K562 (cell line): ENCODE measurements at regions not wholly inside any gene's neighbourhood (a gene's known extent, or its start where the extent isn't known, plus 50 kb on each side); places are given as distances from the start of the nearest gene placed in this dataset.

Experiments used
- ATAC-seq: fragments of 200-7000 bp; cut with Tn5 transposase; 3 replicates; pipeline ENCODE4 v1.9.1; 2020; ENCODE audit warnings: moderate library complexity
- BruUV-seq: library from RNA; stranded (reverse); fragments of 400-500 nt; replicated peaks from 2 replicates; lab custom pipeline; 2021; lab: Mats Ljungman, UMichigan
- CTCF ChIA-PET: fragments of 300-600 bp; formaldehyde crosslinking; extraction: SDS; loops from one replicate; lab custom pipeline; 2021; ENCODE audit warnings: low intra/inter-chr PET ratio; lab: Yijun Ruan, JAX
- POLR2A ChIA-PET: fragments of 300-600, 350-650 bp; sonication (Branson Sonifier 250); formaldehyde crosslinking; extraction: SDS; loops from one replicate; lab custom pipeline; 2021; ENCODE audit warnings: antibody characterized with exemption, inconsistent platforms; lab: Yijun Ruan, JAX
- DNase-seq, 4 experiments: peaks; one replicate each; pipeline versions ENCODE4 v3.0.0 to v3.0.0-alpha.2; 2011 to 2018; ENCODE audit warnings: low spot score in 3 of 4, mixed read lengths in 3 of 4; ENCODE audit errors: extremely low read depth in 1 of 4
- FAIRE-seq: peaks from 2 replicates; lab custom pipeline; 2011; peaks lifted over from hg19 to GRCh38; lab: Jason Lieb, UNC
- H2AFZ ChIP-seq: 2 replicates; pipeline ENCODE4 v1.6.0; 2011; ENCODE audit warnings: low read depth, low read length, control low read depth, inconsistent platforms
- H3K27ac ChIP-seq: fragments of 200-600 bp; 3 replicates; pipeline ENCODE4 v1.8.0; 2011; ENCODE audit warnings: low read depth, mild to moderate bottlenecking, control low read depth, inconsistent platforms, low read length, moderate library complexity, mixed read lengths; ENCODE audit errors: extremely low read depth
- H3K27me3 ChIP-seq, 2 experiments: fragments of 300-600 bp in 1 of 2; 2 replicates in 1 of 2; 3 replicates in 1 of 2; pipeline versions ENCODE4 v1.6.0 to v1.8.0; 2011; ENCODE audit warnings: inconsistent platforms in 2 of 2, low read length in 2 of 2, mild to moderate bottlenecking in 1 of 2, mixed read lengths in 1 of 2, moderate library complexity in 1 of 2; ENCODE audit not compliant: control insufficient read depth in 2 of 2, insufficient read depth in 2 of 2
- H3K36me3 ChIP-seq: fragments of 300-600 bp; 3 replicates; pipeline ENCODE4 v1.8.0; 2011; ENCODE audit warnings: mild to moderate bottlenecking, low read length, inconsistent platforms; ENCODE audit not compliant: control insufficient read depth, insufficient read depth
- H3K4me1 ChIP-seq, 2 experiments: fragments of 200-600 bp in 1 of 2; replicated peaks in 1 of 2; 2 replicates in 1 of 2; 3 replicates in 1 of 2; pipeline versions ENCODE4 v1.5.1 to v1.8.0; 2011; ENCODE audit warnings: inconsistent platforms in 2 of 2, low read length in 2 of 2, mild to moderate bottlenecking in 1 of 2, mixed read lengths in 1 of 2, moderate library complexity in 1 of 2; ENCODE audit not compliant: control insufficient read depth in 2 of 2, insufficient read depth in 2 of 2
- H3K4me2 ChIP-seq: 2 replicates; pipeline ENCODE4 v1.6.1; 2011; ENCODE audit warnings: low read length, control low read depth, inconsistent platforms, mixed read lengths; ENCODE audit not compliant: insufficient read depth
- H3K4me3 ChIP-seq: fragments of 200-600 bp; sonication (generic), shearing (Covaris generic); 2 replicates; pipeline ENCODE4 v1.5.1; 2016; ENCODE audit warnings: control low read depth, inconsistent platforms
- H3K79me2 ChIP-seq: fragments of 200-600 bp; 3 replicates; pipeline ENCODE4 v1.8.0; 2011; ENCODE audit warnings: low read length, inconsistent platforms; ENCODE audit not compliant: control insufficient read depth, insufficient read depth
- H3K9ac ChIP-seq, 2 experiments: 2 replicates each; pipeline versions ENCODE4 v1.6.0 to v1.6.1; 2011; ENCODE audit warnings: low read depth in 2 of 2, low read length in 2 of 2, control low read depth in 1 of 2, inconsistent platforms in 1 of 2, mild to moderate bottlenecking in 1 of 2, mixed read lengths in 1 of 2; ENCODE audit not compliant: insufficient read depth in 1 of 2
- H3K9me1 ChIP-seq: one replicate; pipeline ENCODE4 v1.6.0; 2011; ENCODE audit warnings: inconsistent platforms, mild to moderate bottlenecking, low read length, moderate library complexity; ENCODE audit not compliant: control insufficient read depth, insufficient read depth
- H3K9me3 ChIP-seq: replicated peaks from 2 replicates; pipeline ENCODE4 v1.5.1; 2011; ENCODE audit warnings: low read depth, low read length, inconsistent platforms; ENCODE audit not compliant: control insufficient read depth, insufficient read depth
- H4K20me1 ChIP-seq: replicated peaks from 2 replicates; pipeline ENCODE4 v1.6.1; 2011; ENCODE audit warnings: low read length, inconsistent platforms, mixed read lengths; ENCODE audit not compliant: control insufficient read depth, insufficient read depth
- ARID2 ChIP-seq: fragments of 450-650 bp; IDR thresholded peaks from 2 replicates; pipeline ENCODE4 v1.6.1; 2017; ENCODE audit warnings: antibody characterized with exemption, mild to moderate bottlenecking
- KAT8 ChIP-seq: fragments of 450-650 bp; IDR thresholded peaks from 2 replicates; pipeline ENCODE4 v1.6.1; 2016; ENCODE audit warnings: low read depth, mild to moderate bottlenecking
- RBFOX2 ChIP-seq: fragments of 200-400 bp; formaldehyde crosslinking; IDR thresholded peaks from 2 replicates; pipeline ENCODE4 v1.6.1; 2017; ENCODE audit warnings: low read depth, mild to moderate bottlenecking, low read length, moderate library complexity
- ZNF124 ChIP-seq: sonication (generic); formaldehyde crosslinking; IDR thresholded peaks from 2 replicates; pipeline ENCODE4 v1.8.1; 2022; ENCODE audit warnings: missing genetic modification reagents
- ZNF239 ChIP-seq: fragments of 250-450 bp; sonication (Bioruptor Pico); IDR thresholded peaks from 2 replicates; pipeline ENCODE4 v1.4.0; 2020; ENCODE audit warnings: mild to moderate bottlenecking
- ZNF274 ChIP-seq: IDR thresholded peaks from 2 replicates; pipeline ENCODE4 v1.6.1; 2011; ENCODE audit warnings: low read depth, mild to moderate bottlenecking, low read length, moderate library complexity, borderline replicate concordance
- ZNF445 ChIP-seq: fragments of 250-450 bp; sonication (Bioruptor Pico); IDR thresholded peaks from 2 replicates; pipeline ENCODE4 v1.4.0; 2020; ENCODE audit warnings: low read depth, mild to moderate bottlenecking, moderate library complexity
- ZNF785 ChIP-seq: fragments of 250-450 bp; sonication (Bioruptor Pico); IDR thresholded peaks from 2 replicates; pipeline ENCODE4 v1.4.0; 2020; ENCODE audit warnings: mild to moderate bottlenecking
- ZNF79 ChIP-seq: fragments of 250-450 bp; sonication (Bioruptor Pico); IDR thresholded peaks from 2 replicates; pipeline ENCODE4 v1.4.0; 2020; ENCODE audit warnings: low read depth, mild to moderate bottlenecking, moderate library complexity
- WGBS: fragments of 100-300 bp; shearing (Covaris generic); methylation state at CpG from one replicate; pipeline ENCODE4 v1.1.6; 2016; ENCODE audit warnings: low coverage, mixed read lengths; ENCODE audit not compliant: insufficient coverage; ENCODE audit errors: missing lambda C conversion rate; 5-methylcytosine and 5-hydroxymethylcytosine counted together
- in situ Hi-C: fragments of 300-500 bp; cut with MboI; formaldehyde crosslinking; loops from 4 replicates; pipeline ENCODE4 v1.15.0; 2018; ENCODE audit warnings: inconsistent platforms, mixed read lengths
- intact Hi-C: fragments of 100-400 bp; cut with micrococcal nuclease; formaldehyde crosslinking; loops from 2 replicates; pipeline ENCODE4 v1.14.2; 2022
- TF ChIP-seq, protein P1 (sequence below): fragments of 250-450 bp; sonication (Bioruptor Pico); IDR thresholded peaks from 2 replicates; pipeline ENCODE4 v1.4.0; 2020; ENCODE audit warnings: borderline replicate concordance
- TF ChIP-seq, protein P2 (sequence below): fragments of 450-650 bp; IDR thresholded peaks from 2 replicates; pipeline ENCODE4 v1.6.1; 2018; ENCODE audit warnings: mild to moderate bottlenecking, low read depth; ENCODE audit not compliant: partially characterized antibody
- TF ChIP-seq, protein P3 (sequence below): sonication (generic); formaldehyde crosslinking; IDR thresholded peaks from 2 replicates; pipeline ENCODE4 v1.8.1; 2023; ENCODE audit warnings: mild to moderate bottlenecking, missing genetic modification reagents

DNA sequence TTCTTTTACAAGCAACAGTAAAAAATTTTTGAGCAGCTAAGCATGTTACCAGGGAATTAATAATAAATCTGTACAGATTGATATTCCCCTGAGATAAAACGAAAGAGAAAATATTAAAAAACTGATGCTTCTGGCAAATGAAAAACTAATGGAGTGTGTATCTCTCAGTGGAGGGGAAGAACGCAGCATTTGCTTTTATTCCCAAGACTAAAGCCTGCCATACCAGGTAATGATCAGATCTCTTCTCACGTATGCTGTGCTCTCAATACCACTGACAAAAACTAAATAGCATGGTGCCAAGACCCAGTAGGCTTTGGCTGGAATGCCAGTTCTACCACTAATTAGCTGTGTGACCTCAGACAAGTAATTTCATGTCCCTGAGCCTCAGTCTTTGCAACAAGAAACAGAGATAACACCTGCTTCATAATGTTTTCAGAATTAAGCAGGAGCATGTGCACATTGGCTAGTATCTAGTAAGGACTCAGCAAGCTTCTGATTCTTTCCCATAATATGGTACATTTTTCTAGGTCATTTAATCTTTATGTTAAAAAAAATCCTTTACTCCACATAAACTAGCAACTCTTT, 179.6 kb downstream of the CENPC start:
- Histone ChIP-seq H4K20me1 (no peaks in the 10 kb centered on the region), H3K4me3 (no peak overlapping the region), H3K27me3 (no peaks in the 10 kb centered on the region), H3K9me3 (no peaks in the 10 kb centered on the region), H3K9ac (no peak overlapping the region), H2AFZ (no peak overlapping the region), H3K27ac (no peak overlapping the region; the same call in 2 of the 3 replicates), H3K9me1 (no peaks in the 10 kb centered on the region), H3K4me2 (no peak overlapping the region), H3K4me1 (no peaks in the 10 kb centered on the region; a peak in 1 of 5 replicates), H3K36me3 (no peaks in the 10 kb centered on the region), H3K79me2 (no peaks in the 10 kb centered on the region)
- no TSS peak for BruUV-seq
- DNase-seq (no peak), FAIRE-seq (no peak), ATAC-seq (no peak)
- CTCF ChIA-PET = no interaction called here
- in situ Hi-C loops = no loop called here
- intact Hi-C loops = no loop called here
- 6% methylated on average over 3 of the region's 3 CpGs for WGBS
- POLR2A ChIA-PET = no interaction called here
- TF ChIP-seq ARID2 = no peak
- no peak for TF ChIP-seq ZNF445 (CRISPR knock-in tag)
- TF ChIP-seq ZNF239 (CRISPR knock-in tag) = no peak
- TF ChIP-seq, protein P1, sequence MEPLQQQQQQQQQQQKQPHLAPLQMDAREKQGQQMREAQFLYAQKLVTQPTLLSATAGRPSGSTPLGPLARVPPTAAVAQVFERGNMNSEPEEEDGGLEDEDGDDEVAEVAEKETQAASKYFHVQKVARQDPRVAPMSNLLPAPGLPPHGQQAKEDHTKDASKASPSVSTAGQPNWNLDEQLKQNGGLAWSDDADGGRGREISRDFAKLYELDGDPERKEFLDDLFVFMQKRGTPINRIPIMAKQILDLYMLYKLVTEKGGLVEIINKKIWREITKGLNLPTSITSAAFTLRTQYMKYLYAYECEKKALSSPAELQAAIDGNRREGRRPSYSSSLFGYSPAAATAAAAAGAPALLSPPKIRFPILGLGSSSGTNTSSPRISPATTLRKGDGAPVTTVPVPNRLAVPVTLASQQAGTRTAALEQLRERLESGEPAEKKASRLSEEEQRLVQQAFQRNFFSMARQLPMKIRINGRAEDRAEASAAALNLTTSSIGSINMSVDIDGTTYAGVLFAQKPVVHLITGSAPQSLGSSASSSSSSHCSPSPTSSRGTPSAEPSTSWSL = no peak
- TF ChIP-seq, protein P2, sequence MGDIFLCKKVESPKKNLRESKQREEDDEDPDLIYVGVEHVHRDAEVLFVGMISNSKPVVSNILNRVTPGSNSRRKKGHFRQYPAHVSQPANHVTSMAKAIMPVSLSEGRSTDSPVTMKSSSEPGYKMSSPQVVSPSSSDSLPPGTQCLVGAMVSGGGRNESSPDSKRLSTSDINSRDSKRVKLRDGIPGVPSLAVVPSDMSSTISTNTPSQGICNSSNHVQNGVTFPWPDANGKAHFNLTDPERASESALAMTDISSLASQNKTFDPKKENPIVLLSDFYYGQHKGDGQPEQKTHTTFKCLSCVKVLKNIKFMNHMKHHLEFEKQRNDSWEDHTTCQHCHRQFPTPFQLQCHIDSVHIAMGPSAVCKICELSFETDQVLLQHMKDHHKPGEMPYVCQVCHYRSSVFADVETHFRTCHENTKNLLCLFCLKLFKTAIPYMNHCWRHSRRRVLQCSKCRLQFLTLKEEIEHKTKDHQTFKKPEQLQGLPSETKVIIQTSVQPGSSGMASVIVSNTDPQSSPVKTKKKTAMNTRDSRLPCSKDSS = no peak
- TF ChIP-seq, protein P3, sequence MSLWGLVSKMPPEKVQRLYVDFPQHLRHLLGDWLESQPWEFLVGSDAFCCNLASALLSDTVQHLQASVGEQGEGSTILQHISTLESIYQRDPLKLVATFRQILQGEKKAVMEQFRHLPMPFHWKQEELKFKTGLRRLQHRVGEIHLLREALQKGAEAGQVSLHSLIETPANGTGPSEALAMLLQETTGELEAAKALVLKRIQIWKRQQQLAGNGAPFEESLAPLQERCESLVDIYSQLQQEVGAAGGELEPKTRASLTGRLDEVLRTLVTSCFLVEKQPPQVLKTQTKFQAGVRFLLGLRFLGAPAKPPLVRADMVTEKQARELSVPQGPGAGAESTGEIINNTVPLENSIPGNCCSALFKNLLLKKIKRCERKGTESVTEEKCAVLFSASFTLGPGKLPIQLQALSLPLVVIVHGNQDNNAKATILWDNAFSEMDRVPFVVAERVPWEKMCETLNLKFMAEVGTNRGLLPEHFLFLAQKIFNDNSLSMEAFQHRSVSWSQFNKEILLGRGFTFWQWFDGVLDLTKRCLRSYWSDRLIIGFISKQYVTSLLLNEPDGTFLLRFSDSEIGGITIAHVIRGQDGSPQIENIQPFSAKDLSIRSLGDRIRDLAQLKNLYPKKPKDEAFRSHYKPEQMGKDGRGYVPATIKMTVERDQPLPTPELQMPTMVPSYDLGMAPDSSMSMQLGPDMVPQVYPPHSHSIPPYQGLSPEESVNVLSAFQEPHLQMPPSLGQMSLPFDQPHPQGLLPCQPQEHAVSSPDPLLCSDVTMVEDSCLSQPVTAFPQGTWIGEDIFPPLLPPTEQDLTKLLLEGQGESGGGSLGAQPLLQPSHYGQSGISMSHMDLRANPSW (CRISPR knock-in tag) = no peak
- no peak for TF ChIP-seq ZNF79 (CRISPR knock-in tag)
- no peak for TF ChIP-seq KAT8
- no peak for TF ChIP-seq ZNF124 (CRISPR knock-in tag)
- TF ChIP-seq RBFOX2 = no peak
- no peak for TF ChIP-seq ZNF274
- no peak for TF ChIP-seq ZNF785 (CRISPR knock-in tag)
